MCF 10A (cell line): ENCODE measurements at regions not wholly inside any gene's neighbourhood (a gene's known extent, or its start where the extent isn't known, plus 50 kb on each side); places are given as distances from the start of the nearest gene placed in this dataset.

Source experiments
- BruUV-seq: library from RNA; stranded (reverse); fragments of 400-500 nt; replicated peaks from 2 replicates; lab custom pipeline; 2021; lab: Mats Ljungman, UMichigan
- CTCF ChIA-PET: fragments of 300-600 bp; sonication (Branson Sonifier 250); formaldehyde crosslinking; extraction: SDS; loops from one replicate; lab custom pipeline; 2021; ENCODE audit warnings: antibody characterized with exemption, inconsistent platforms; lab: Yijun Ruan, JAX
- POLR2A ChIA-PET: fragments of 300-600, 350-650 bp; sonication (Branson Sonifier 250); formaldehyde crosslinking; extraction: SDS; loops from one replicate; lab custom pipeline; 2020; ENCODE audit warnings: antibody characterized with exemption, inconsistent platforms; lab: Yijun Ruan, JAX
- DNase-seq: peaks from one replicate; pipeline ENCODE4 v3.0.0-alpha.2; 2018; ENCODE audit not compliant: unreplicated experiment
- H3K27ac Mint-ChIP-seq: one replicate; pipeline ENCODE4 v1.8.0; 2022; ENCODE audit warnings: mild to moderate bottlenecking, low read depth, mixed read lengths; ENCODE audit not compliant: unreplicated experiment
- H3K27me3 Mint-ChIP-seq: one replicate; pipeline ENCODE4 v1.8.0; 2022; ENCODE audit warnings: mixed read lengths; ENCODE audit not compliant: insufficient read depth, unreplicated experiment
- H3K36me3 Mint-ChIP-seq: one replicate; pipeline ENCODE4 v1.8.0; 2022; ENCODE audit warnings: mild to moderate bottlenecking, moderate library complexity, mixed read lengths; ENCODE audit not compliant: insufficient read depth, unreplicated experiment
- H3K4me1 Mint-ChIP-seq: one replicate; pipeline ENCODE4 v1.8.0; 2022; ENCODE audit warnings: mixed read lengths; ENCODE audit not compliant: insufficient read depth, unreplicated experiment
- H3K4me3 Mint-ChIP-seq: one replicate; pipeline ENCODE4 v1.8.0; 2022; ENCODE audit warnings: mild to moderate bottlenecking, moderate library complexity, mixed read lengths; ENCODE audit not compliant: unreplicated experiment
- H3K9me3 Mint-ChIP-seq: one replicate; pipeline ENCODE4 v1.8.0; 2022; ENCODE audit warnings: mixed read lengths; ENCODE audit not compliant: unreplicated experiment
- CTCF ChIP-seq: fragments of 200-600 bp; IDR thresholded peaks from one replicate; pipeline ENCODE4 v1.8.0; 2022; ENCODE audit warnings: antibody characterized with exemption, mild to moderate bottlenecking; ENCODE audit not compliant: unreplicated experiment
- intact Hi-C: fragments of 100-400 bp; cut with micrococcal nuclease; formaldehyde crosslinking; loops from 2 replicates; pipeline ENCODE4 v1.14.1; 2022

GRCh38 chr5:8332666-8333445 lies 463.9 kb downstream of the MTRR start:
- Mint-ChIP-seq H3K27ac (no peak overlapping the region), H3K9me3 (no peaks in the 10 kb centered on the region), H3K27me3 (peaks cover 8% of the 10 kb centered on the region), H3K4me3 (no peak overlapping the region), H3K4me1 (no peaks in the 10 kb centered on the region), H3K36me3 (no peaks in the 10 kb centered on the region)
- ChIA-PET CTCF (no interaction called here), POLR2A (no interaction called here)
- intact Hi-C loops, result loop anchor here (10.0 kb wide), 1 partner anchor 872 kb away; no protein-coding TSS in a partner anchor
- no peak for TF ChIP-seq CTCF
- BruUV-seq, result no TSS peak
- DNase-seq, result no peak

GRCh38 chr5:8333485-8333884 lies 464.5 kb downstream of the MTRR start:
- no peak overlapping the region for H3K4me3 Mint-ChIP-seq
- H3K27me3 Mint-ChIP-seq, result peaks cover 8% of the 10 kb centered on the region
- no peaks in the 10 kb centered on the region for H3K36me3 Mint-ChIP-seq
- ChIA-PET POLR2A (no interaction called here), CTCF (no interaction called here)
- H3K9me3 Mint-ChIP-seq, result no peaks in the 10 kb centered on the region
- intact Hi-C loops, result loop anchor here (10.0 kb wide), 1 partner anchor 871 kb away; no protein-coding TSS in a partner anchor
- BruUV-seq, result no TSS peak
- TF ChIP-seq CTCF, result no peak
- no peak for DNase-seq
- H3K4me1 Mint-ChIP-seq, result no peaks in the 10 kb centered on the region
- no peak overlapping the region for H3K27ac Mint-ChIP-seq

GRCh38 chr5:8333977-8334376 lies 465.0 kb downstream of the MTRR start:
- Mint-ChIP-seq H3K27me3 (peaks cover 8% of the 10 kb centered on the region), H3K27ac (no peak overlapping the region), H3K9me3 (no peaks in the 10 kb centered on the region), H3K36me3 (no peaks in the 10 kb centered on the region), H3K4me3 (no peak overlapping the region), H3K4me1 (no peaks in the 10 kb centered on the region)
- no peak for TF ChIP-seq CTCF
- no peak for DNase-seq
- POLR2A ChIA-PET, result no interaction called here
- BruUV-seq, result no TSS peak
- intact Hi-C loops, result loop anchor here (10.0 kb wide), 1 partner anchor 871 kb away; no protein-coding TSS in a partner anchor
- CTCF ChIA-PET, result no interaction called here

- no peak overlapping the region for H3K27ac Mint-ChIP-seq
These were observed 471.3 kb downstream of the MTRR start for GRCh38 chr5:8340261-8340660.

More at GRCh38 chr5:8340261-8340660, 471.3 kb downstream of the MTRR start:
- DNase-seq, result no peak
- Mint-ChIP-seq H3K36me3 (no peaks in the 10 kb centered on the region), H3K9me3 (peaks cover 3% of the 10 kb centered on the region), H3K4me3 (peak overlapping the region; percentile 38), H3K27me3 (no peaks in the 10 kb centered on the region), H3K4me1 (peaks cover 9% of the 10 kb centered on the region)
- no TSS peak for BruUV-seq
- ChIA-PET CTCF (interaction anchor here (0.7 to 1.8 kb wide), 12 partner anchors 11 to 853 kb away, joined by 3 to 7 read pairs (median 4); no protein-coding TSS in a partner anchor), POLR2A (interaction anchor here (1.2 to 1.4 kb wide), 2 partner anchors 22 to 117 kb away, joined by 4 to 10 read pairs; no protein-coding TSS in a partner anchor)
- no peak for TF ChIP-seq CTCF
- intact Hi-C loops, result loop anchor here (5.0 kb wide), 3 partner anchors 117 to 417 kb away; no protein-coding TSS in a partner anchor
